NCI-H1930 (cell line): ENCODE measurements at regions not wholly inside any gene's neighbourhood (a gene's known extent, or its start where the extent isn't known, plus 50 kb on each side); places are given as distances from the start of the nearest gene placed in this dataset.

Experiments used
- DNase-seq, 2 experiments: peaks; one replicate each; lab custom pipeline; 2025; lab: John Stamatoyannopoulos, UW

- no peak for DNase-seq
Measured at GRCh38 chr9:129263836-129264235, 85.8 kb upstream of the IER5L start.

GRCh38 chr9:129262261-129262660 lies 84.2 kb upstream of the IER5L start:
- DNase-seq, result no peak

- no peak for DNase-seq
Measured at GRCh38 chr9:129259375-129259774, 81.3 kb upstream of the IER5L start.

GRCh38 chr9:129258823-129259301 lies 80.8 kb upstream of the IER5L start:
- no peak for DNase-seq

- DNase-seq, result peak; percentile 85 to 93
Measured at GRCh38 chr9:129258124-129258822, 80.2 kb upstream of the IER5L start.

- no peak for DNase-seq
Measured at GRCh38 chr9:129256959-129257713, 79.1 kb upstream of the IER5L start.

- DNase-seq, result no peak
Measured at GRCh38 chr9:129254566-129255287, 76.7 kb upstream of the IER5L start.

GRCh38 chr9:129253803-129254381 lies 75.8 kb upstream of the IER5L start:
- DNase-seq, result no peak

GRCh38 chr9:129252937-129253802 lies 75.1 kb upstream of the IER5L start:
- no peak for DNase-seq

GRCh38 chr9:129250786-129251185 lies 72.7 kb upstream of the IER5L start:
- DNase-seq, result no peak

GRCh38 chr9:129247285-129248153 lies 69.5 kb upstream of the IER5L start:
- no peak for DNase-seq

- no peak for DNase-seq
Measured at GRCh38 chr9:129245276-129245675, 67.2 kb upstream of the IER5L start.

GRCh38 chr9:129242971-129243561 lies 65.0 kb upstream of the IER5L start:
- DNase-seq, result no peak

- DNase-seq, result no peak
Measured at GRCh38 chr9:129242191-129242941, 64.3 kb upstream of the IER5L start.

- DNase-seq, result no peak
Measured at GRCh38 chr9:129241725-129242124, 63.7 kb upstream of the IER5L start.

GRCh38 chr9:129240581-129241211 lies 62.6 kb upstream of the IER5L start:
- DNase-seq, result no peak

GRCh38 chr9:129239946-129240490 lies 62.0 kb upstream of the IER5L start:
- DNase-seq, result no peak

- DNase-seq, result no peak
Measured at GRCh38 chr9:129237803-129238202, 59.7 kb upstream of the IER5L start.
